ENCODE measurements at regions not wholly inside any gene's neighbourhood (a gene's known extent, or its start where the extent isn't known, plus 50 kb on each side); places are given as distances from the start of the nearest gene placed in this dataset.
"Not testable (repeated sequence)": the region's sequence is repeated elsewhere in the genome, so short reads cannot be mapped to it uniquely, and the experiment has no call there.

DNA sequence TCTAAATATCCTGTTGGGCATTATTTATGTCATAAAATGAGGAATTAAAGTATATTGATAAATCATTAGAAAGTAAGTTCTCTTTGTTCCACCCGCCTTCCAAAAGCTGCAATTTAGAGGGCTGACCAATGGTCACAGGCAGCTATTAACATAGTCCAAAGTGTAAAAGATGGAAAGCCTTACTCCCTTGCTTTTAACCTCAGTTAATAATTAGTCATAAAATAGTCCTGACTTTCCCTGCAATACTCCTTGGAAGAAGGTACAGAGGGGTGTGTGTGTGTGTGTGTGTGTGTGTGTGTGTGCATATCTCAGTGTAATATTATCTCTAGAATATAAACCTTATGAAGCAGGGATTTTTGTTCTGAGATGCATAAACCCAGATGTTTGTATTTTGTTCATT, 275.4 kb downstream of the FAT4 start:
- DNase-seq (ENCODE audit: low read depth, low spot score): no peak

DNA sequence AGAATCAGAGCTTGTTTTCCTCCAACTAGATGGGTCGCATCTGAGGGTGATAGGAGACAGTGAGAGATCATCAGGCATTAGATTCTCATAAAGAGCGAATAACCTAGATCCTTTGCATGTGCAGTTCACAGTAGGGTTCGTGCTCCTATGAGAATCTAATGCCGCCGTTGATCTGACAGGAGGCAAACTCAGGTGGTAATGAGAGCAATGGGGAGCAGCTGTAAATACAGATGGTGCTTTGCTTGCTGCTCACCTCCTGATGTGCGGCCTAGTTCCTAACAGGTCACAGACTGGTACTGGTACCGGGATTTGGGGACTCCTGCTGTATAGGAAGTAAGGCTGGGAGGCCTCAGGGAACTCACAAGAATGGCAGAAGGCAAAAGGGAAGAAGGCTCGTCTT, 276.5 kb downstream of the FAT4 start:
- DNase-seq (ENCODE audit: low read depth, low spot score): no peak

DNA sequence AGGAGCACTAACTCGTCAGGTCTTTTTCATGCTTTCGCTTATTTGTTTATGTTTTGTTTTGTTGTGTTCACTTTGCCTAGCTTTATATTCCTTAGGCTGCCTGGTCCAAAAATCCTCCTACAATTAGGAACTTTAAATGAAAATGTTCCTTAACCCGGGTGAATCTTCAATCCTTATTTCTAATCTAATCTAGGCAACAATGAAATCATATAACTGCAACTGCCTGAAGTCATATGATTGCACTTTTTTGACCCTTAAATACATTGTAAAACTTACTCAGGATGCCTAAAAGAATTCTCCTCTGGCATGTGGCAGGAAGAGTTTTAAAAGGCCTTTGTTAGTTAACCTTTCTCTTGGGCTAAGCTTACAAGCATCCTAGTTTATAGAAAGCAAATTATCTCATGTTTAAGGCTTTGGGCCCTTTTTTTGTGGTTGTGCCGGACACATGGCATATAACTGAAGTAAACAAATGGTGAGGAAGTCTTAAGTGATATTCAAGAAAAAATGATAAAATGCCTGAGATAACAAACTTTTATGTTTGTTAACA, 279.4 kb downstream of the FAT4 start:
- DNase-seq (ENCODE audit: low read depth, low spot score): no peak

DNA sequence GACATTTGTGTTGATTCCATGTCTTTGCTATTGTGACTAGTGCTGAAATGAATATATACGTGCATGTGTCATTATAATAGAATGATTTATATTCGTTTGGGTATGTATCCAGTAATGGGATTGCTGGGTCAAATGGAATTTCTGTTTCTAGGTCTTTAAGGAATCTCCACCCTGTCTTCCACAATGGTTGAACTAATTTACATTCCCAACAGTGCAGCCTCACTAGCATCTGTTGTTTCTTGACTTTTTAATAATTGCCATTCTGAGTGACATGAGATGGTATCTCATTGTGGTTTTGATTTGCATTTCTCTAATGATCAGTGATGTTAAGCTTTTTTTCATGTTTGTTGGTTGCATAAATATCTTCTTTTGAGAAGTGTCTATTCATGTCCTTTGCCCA, 291.2 kb downstream of the FAT4 start:
- not testable (repeated sequence) for DNase-seq (ENCODE audit: low read depth, low spot score)

DNA sequence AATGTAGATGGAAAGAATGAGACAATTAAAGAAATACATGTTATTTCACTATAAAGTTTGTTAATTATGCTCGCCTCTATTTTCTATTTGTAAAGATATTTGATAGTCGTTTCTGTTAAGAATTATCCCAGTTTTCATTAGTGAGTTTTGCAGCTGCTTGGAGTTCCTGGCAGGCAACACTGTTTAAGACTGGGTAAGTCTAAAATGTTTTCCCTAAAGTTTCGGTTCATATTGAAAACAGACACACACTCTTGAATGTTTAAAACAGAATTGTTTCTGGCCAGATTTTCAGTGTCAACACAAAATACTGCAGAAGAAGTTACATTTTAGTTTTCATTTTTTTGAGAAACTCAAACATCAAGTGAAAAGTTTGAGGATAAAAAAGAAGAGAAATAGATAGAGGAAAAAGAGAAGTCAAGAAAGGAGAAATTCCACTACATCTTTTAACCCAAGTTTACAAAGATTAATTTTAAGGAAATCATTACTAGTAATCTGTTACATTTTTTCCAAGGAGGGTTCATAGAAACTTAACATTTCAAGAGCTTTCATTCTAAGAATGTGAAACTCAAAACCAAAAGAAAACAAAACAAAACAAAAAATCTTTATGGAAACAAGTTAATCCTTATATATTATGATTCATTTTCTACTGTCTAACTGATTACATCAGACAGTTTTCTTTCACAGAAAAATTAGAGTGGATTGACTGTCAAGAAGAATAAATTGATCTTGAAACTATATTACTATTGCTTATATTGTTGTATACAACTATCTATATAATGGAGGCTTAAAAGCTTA, 305.5 kb downstream of the FAT4 start:
- no peak for DNase-seq (ENCODE audit: low read depth, low spot score)

DNA sequence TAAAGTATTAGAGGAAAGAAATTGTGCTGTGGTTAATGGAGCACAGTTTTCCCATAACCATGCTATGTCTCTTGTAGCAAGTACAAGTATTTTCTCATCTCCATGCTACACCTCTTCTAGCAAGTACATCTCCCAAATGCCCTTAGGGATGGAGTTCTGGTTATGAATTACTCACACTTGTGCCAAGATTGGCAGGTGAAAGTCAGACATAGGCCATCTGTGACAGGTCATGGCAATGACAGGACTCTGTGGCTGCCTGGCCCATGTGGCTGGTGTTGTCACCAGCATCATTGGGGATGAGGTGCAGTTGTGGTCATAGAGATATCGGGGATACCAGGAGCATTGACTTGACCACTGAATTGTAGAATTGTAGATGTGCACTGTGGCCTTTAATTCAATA, 310.2 kb downstream of the FAT4 start:
- no peak for DNase-seq (ENCODE audit: low read depth, low spot score)

DNA sequence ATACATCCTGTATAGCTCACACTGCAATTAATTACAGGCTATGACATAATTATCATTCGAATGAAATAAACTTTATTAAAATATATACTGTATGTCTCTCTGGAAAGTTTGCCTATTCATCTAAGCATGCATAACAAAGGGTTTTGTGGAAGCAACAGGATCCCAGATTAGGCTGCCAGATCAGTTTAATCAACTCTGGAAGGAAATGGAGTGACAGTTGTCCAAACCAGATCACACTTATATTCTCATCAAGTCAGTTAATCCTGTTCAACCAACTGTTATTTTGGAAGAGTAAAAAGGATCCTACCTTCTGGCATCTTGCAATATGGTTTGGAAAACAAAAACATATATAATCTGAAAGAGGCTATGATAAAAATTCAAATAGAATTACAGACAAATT, 312.2 kb downstream of the FAT4 start:
- no peak for DNase-seq (ENCODE audit: low read depth, low spot score)

DNA sequence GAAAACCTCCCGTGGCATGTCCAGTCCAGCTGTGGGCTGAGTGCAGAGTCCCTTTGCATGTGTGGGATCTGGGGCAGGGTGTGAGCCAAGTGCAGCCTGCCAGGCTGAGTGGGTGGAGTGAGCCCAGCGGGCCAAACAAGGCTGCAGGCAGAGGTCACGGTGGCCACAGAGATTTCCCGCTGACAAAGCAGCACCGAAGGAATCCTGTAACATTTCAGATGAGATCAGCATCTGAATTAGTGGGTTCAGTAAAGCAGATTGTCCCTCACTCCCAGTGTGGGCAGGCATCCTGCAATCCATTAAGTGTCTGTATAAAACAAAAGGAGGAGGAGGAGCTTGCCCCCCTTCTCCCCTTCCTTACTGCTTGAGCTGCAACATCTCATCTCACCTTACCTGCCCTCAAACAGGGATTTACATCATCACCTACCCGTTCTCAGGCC, 324.4 kb downstream of the FAT4 start:
- peak; percentile 59 for DNase-seq (ENCODE audit: low read depth, low spot score)

DNA sequence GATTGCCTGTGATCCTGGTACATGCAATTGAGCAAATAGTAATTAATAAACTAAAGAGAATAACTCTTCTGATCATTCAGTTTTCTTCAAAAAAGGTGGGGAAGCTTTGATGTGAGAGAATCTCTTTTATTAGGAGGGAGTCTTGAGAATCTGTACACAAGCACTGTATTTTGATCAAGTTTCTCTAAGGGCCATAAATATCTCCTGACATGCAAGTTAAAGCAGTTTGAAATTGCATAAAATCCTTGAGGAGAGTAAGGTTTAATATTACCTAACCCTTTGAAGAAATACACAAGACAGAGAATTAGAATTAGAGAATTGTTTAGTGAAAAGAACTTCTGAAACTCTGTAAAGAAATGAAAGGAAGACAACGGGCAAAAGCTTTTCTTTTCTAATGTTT, 326.9 kb downstream of the FAT4 start:
- DNase-seq (ENCODE audit: low read depth, low spot score): no peak

DNA sequence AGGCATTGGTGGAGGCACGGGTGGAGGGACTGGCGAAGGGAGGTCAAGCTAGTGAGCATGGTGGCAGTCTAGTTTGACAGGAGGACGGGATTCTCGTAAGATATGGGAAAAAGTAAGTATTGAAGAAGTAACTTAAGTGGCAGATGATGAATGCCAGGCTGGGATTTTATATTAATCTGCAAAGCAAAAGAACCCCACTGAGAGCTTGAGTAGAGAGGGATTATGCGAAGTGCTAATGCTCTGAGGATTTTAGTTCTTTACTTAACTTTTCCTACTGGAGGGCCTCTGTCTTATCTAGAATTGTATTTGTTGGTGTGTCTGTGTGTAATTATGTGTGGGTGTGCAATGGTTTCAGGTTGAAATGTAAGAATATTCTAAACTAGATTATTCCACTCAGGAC, 327.9 kb downstream of the FAT4 start:
- DNase-seq (ENCODE audit: low read depth, low spot score): no peak

DNA sequence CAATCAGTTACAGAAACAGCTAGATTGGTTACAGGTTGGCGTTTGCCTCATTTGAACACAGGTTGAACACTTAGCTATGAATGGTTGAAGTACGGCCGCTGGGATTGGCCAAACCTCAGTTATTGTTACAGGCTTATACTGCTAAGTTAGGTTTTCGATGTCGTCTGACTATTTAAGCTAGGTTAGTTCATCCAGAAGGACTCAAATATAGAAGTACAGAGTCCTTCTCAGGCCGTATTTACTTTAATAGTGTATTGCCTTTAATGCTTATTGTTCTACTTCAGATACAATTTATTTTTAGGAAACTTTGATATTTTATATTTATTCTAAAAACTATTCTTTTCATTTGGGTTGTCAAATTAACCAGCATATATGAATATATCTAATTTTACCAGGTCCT, 334.7 kb downstream of the FAT4 start:
- DNase-seq (ENCODE audit: low read depth, low spot score): no peak

DNA sequence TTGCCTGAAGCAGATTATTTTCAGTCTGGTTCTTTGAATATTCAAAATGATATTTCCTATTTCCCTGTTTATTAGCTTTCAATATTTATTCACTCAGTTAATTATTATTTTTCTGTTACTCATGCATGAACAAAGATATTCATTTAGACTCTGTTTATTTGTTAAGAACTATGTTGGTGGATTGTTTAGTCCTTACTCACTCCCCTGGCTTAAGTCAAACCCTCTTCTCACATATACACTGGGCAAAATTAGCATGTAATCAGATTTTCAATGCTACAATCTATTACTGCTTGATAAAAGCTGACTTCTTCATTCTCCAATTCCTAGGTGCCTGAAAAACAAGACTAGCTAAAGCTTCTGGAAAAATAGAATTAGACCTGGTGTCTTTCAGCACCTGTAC, 335.8 kb downstream of the FAT4 start:
- no peak for DNase-seq (ENCODE audit: low read depth, low spot score)

DNA sequence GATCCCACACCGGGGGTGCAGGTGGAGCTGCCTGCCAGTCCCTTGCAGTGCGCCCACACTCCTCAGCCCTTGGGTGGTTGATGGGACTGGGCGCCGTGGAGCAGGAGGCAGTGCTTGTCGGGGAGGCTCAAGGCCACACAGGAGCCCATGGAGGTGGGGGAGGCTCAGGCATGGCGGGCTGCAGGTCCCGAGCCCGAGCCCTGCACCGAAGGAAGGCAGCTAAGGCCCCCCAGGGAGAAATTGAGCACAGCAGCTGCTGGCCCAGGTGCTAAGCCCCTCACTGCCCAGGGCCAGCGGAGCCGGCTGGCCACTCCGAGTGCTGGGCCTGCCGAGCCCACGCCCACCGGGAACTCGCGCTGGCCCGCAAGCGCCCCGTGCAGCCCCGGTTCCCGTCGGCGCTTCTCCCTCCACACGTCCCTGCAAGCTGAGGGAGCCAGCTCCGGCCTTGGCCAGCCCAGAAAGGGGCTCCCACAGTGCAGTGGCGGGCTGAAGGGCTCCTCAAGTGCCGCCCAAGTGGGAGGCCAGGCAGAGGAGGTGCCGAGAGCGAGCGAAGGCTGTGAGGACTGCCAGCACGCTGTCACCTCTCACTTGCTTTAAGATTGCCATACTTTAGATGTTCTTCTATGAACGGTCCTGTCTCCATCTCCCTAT, 337.1 kb downstream of the FAT4 start:
- DNase-seq (ENCODE audit: low read depth, low spot score): not testable (repeated sequence)

DNA sequence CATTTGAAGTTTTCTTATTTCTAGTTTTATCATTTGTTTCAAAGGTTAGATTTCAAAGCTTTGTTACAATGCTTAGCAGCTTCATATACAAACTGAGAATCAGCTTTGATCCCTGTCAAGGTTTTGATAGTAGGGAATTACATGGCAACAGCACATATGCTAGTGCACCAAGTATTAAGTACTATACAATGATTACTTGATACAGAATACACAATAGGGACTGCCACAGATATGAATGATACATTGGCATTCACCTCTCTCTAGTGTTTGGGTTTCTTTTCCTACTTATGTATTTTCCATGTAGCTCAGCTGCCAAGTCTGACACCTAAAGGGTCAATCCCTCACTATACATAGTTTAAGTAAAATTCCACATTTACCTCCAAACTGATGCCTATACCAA, 344.0 kb downstream of the FAT4 start:
- no peak for DNase-seq (ENCODE audit: low read depth, low spot score)

DNA sequence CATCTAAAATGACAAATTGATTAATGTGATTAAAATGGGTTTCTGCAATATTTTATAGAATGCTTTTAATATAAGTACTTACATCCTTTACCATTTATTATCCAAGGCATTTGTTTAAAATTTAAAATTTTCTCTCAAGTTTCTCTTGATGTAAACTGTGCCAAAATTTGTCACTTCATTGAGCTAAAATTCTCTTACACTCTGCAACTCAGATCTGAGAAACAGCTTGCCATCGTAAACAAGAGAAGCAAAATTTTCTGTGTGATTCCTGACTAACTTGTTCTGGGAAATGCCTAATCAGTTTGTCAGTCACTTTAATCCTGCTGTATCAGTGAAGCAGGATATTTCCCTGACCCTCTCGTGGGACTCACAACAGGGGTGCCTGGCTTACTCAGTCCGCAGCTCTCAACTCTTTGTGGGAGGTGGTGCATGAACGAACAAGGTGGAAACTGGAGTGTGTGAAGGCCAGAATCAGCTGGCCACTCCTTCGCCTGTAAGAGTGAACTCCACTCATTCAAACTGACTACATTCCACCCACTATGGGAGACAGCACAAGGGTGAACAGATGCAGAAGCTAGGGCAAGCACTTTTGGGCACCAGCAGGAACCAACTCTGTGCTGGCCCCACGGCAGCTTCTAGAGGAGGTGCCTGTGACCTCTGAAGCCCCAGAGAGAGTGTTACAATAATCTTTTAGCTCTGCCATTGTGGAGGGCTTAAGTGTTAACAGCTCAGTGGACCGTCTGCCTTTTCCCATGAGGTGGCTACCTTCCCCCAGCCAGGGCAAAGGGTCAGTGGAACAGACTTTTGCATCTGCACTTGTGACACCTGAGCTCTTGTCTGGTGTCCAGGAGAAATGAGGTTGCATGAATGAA, 349.4 kb downstream of the FAT4 start:
- peak; percentile 41 for DNase-seq (ENCODE audit: low read depth, low spot score)

DNA sequence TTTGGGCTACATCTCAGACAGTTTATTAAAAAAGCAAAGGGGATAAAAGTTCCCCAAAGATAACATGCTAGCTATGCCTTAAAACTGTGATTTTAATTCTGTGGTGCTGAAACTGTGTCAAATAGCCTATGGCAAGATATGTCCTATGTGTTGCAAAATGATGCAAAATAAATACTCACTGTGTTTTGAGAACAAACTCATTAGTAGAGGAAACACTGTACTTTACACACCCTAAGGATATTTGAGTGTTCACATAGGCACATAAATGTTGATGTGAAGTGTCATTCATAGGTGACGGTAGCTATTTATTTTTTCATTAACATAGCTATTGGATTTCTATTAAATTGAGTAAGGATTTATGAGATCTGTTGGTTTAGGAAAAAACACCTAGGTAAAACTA, 351.9 kb downstream of the FAT4 start:
- no peak for DNase-seq (ENCODE audit: low read depth, low spot score)

DNA sequence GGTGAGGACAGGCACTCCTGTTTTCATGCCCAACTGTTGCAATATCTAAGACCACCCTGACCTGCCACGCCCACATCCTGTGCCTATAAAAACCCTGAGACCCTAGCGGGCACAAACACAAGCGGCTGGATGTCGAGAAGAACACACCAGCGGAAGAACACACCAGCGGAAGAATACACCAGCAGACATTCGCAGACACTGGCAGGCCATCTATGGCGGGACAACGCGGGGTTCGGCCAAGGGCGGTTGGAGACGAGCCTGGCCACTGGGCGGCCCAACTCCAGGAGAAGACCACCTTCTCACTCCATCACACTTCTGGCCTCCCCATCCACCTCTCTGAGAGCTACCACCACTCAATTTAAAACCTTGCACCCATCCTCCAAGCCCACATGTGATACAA, 361.4 kb downstream of the FAT4 start:
- DNase-seq (ENCODE audit: low read depth, low spot score): no peak

DNA sequence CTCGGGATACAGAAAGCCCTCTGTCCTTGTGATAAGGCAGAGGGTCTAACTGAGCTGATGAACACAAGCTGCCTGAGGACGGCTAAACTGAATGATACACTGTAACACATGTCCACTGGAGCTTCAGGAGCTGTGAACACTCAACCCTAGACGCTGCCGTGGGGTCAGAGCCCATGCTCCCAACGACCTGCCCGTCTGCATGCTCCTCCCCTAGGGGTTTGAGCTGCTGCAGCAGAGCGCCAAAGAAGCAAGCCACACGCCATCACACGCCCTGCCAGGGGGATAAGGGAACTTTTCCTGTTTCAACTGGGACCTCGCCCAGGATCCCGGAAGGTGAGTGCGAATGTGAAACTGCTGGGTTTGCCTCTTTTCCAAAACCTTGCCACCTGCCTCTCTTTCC, 361.8 kb downstream of the FAT4 start:
- DNase-seq (ENCODE audit: low read depth, low spot score): no peak

DNA sequence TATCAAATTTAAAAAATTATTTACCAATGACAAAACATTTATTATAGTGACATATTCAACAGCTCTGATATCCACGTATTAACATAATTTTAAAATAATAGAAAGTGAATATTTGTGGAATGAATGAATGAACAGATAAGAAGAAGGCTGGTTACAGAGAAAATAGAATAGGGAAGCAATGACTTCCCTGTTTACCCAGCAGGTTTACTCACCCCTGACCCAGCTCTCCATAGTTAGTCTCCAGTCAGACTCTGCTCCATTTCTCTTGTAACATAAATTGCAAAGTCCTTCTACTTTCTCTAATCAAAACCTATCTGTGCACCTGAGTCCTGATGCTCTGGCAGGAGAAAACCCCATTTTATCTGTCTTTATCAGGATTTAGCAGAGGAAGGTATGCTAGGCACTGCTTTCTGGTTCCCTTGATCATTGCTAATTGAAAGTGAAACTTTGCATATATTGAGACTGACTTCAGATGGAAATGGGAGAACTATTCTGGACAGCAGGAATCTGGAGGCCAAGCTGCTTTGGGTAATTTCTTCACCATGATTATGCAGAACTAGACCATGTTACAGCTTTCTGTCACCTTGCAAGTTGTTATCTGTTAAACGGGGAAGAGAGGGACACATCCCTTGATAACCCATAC, 363.0 kb downstream of the FAT4 start:
- DNase-seq (ENCODE audit: low read depth, low spot score): no peak

DNA sequence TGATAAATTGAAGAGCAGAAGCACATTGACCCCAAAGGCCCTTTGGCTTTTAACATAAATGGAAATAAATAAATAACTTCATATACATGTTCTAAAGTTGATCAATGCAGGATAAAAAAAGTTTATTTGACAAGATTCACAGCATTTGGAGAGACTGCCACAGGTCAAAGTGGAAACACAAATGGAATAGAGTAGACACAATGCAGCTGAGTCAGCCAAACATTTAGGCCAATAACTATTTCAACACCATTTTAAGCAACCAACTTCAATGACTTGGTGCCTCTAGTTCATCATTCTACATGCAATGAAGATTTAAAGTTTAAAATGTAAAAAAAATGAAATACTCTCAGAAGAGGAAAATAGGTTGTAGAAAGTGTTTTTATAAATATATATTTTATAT, 365.2 kb downstream of the FAT4 start:
- DNase-seq (ENCODE audit: low read depth, low spot score): no peak

DNA sequence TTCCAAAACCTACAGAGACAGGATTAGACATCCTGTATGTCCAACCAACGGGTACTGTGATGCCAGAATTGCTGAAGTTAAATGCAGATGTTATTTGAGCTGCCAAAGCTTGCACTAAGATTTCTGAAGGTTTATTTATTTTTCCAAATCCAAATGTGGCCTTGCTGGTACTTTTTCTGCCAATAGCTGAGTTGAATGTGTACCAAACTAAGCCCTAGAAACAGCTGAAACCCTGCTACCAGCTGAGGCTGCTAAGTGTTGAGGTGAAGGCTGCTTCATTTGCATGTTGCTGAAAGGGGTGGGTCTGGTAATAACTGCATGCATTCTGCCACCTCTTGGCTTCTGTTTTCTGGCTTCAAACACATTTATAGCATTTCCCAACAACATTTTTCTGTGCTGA, 366.5 kb downstream of the FAT4 start:
- DNase-seq (ENCODE audit: low read depth, low spot score): no peak

DNA sequence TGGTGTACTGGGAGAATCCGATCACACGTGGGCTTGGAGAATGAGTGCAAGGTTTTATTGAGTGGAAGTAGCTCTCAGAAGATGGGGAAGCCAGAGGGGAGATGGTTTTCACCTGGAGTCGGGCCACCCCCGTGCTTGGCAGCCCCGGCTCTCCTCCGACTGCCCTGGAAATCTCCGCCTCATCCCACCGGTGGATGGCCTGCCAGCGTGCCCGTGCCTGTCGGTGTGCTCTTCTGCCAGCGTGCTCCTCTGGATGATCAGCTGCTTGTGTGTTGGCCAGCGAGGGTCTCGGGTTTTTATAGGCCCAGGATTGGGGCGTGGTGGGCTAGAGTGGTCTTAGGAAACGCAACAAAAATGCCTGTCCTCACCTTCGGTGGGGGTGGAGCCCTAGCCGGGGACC, 368.0 kb downstream of the FAT4 start:
- DNase-seq (ENCODE audit: low read depth, low spot score): no peak
